Left lobe of liver (tissue), 2 donors: ENCODE measurements at regions not wholly inside any gene's neighbourhood (a gene's known extent, or its start where the extent isn't known, plus 50 kb on each side); places are given as distances from the start of the nearest gene placed in this dataset.

ENCODE experiments used
- ATAC-seq: fragments of 200-7000 bp; cut with Tn5 transposase; one replicate; pipeline ENCODE4 v1.9.1; 2020; ENCODE audit warnings: mild to moderate bottlenecking, moderate library complexity
- DNase-seq: peaks from one replicate; pipeline ENCODE4 v3.0.0-alpha.2; 2020; ENCODE audit warnings: low spot score
- donor health status: DM: no; HTN: no; CAD: no; lungs with moderate emphysema.
- donor health status: DM: no; HTN: yes; CAD: no.

GRCh38 chr22:23415490-23415851 is 164.6 kb downstream of the IGLL1 start:
- no peak for DNase-seq
- no peak for ATAC-seq

GRCh38 chr22:23414727-23415489 is 165.2 kb downstream of the IGLL1 start:
- no peak for ATAC-seq
- DNase-seq, result no peak

- ATAC-seq (no peak), DNase-seq (no peak)
Measured at GRCh38 chr22:23411739-23412138, 168.4 kb downstream of the IGLL1 start.

GRCh38 chr22:23410411-23410810 is 169.7 kb downstream of the IGLL1 start:
- DNase-seq (no peak), ATAC-seq (no peak)

- no peak for ATAC-seq
- no peak for DNase-seq
Measured at GRCh38 chr22:23409976-23410375, 170.1 kb downstream of the IGLL1 start.

GRCh38 chr22:23408321-23408720 is 171.8 kb downstream of the IGLL1 start:
- ATAC-seq (no peak), DNase-seq (no peak)

GRCh38 chr22:23405366-23405851 is 174.7 kb downstream of the IGLL1 start:
- DNase-seq (no peak), ATAC-seq (no peak)

- DNase-seq (no peak), ATAC-seq (peak; percentile 51)
Measured at GRCh38 chr22:23404689-23405365, 175.3 kb downstream of the IGLL1 start.

GRCh38 chr22:23403720-23404688 is 176.1 kb downstream of the IGLL1 start:
- ATAC-seq (no peak), DNase-seq (no peak)

- no peak for DNase-seq
- ATAC-seq, result no peak
Measured at GRCh38 chr22:23403152-23403719, 176.9 kb downstream of the IGLL1 start.

GRCh38 chr22:23402275-23403151 is 177.6 kb downstream of the IGLL1 start:
- DNase-seq, result no peak
- peak; percentile 78 for ATAC-seq

- DNase-seq (no peak), ATAC-seq (no peak)
Measured at GRCh38 chr22:23401910-23402274, 178.2 kb downstream of the IGLL1 start.

- DNase-seq (no peak), ATAC-seq (no peak)
Measured at GRCh38 chr22:23401111-23401909, 178.8 kb downstream of the IGLL1 start.

GRCh38 chr22:23400286-23400981 is 179.7 kb downstream of the IGLL1 start:
- DNase-seq, result no peak
- ATAC-seq, result no peak

- DNase-seq (no peak), ATAC-seq (no peak)
Measured at GRCh38 chr22:23399367-23400285, 180.5 kb downstream of the IGLL1 start.

- ATAC-seq, result no peak
- DNase-seq, result no peak
Measured at GRCh38 chr22:23398701-23399366, 181.3 kb downstream of the IGLL1 start.
